ENCODE measurements at regions not wholly inside any gene's neighbourhood (a gene's known extent, or its start where the extent isn't known, plus 50 kb on each side); places are given as distances from the start of the nearest gene placed in this dataset.

DNA sequence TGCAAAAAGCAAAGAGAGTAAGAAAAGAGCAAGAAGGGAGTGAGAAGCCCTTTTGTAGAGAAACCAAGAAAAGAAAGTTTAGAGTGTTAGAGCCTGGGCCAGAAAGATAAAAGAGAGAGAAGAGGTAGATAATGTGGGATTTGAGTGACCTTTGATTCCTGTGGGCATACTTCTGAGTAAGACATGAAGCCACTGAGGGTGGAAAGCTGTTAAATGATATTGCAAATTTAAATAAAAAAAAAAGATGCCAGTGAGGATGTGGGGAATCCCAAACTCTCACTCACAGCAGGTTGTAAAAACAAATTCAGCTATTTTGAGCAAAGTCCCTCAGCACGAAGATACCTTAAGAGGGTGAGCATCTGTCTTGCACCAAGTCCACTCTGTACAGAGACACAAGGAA, 59.4 kb upstream of the TOP3B start:
- H3K4me3 ChIP-seq (replicated peaks; ENCODE audit: insufficient read depth, low read length) = no peak overlapping the region
- no peak overlapping the region for H3K27ac ChIP-seq (replicated peaks)
- TF ChIP-seq GABPA (IDR thresholded peaks at IDR 0.05; ENCODE audit: low read depth) (no peak), SPI1 (IDR thresholded peaks at IDR 0.05; ENCODE audit: borderline replicate concordance, low read depth) (no peak), POLR2AphosphoS5 (IDR thresholded peaks at IDR 0.05; ENCODE audit: low read depth) (no peak)
- TF ChIP-seq, protein P1, sequence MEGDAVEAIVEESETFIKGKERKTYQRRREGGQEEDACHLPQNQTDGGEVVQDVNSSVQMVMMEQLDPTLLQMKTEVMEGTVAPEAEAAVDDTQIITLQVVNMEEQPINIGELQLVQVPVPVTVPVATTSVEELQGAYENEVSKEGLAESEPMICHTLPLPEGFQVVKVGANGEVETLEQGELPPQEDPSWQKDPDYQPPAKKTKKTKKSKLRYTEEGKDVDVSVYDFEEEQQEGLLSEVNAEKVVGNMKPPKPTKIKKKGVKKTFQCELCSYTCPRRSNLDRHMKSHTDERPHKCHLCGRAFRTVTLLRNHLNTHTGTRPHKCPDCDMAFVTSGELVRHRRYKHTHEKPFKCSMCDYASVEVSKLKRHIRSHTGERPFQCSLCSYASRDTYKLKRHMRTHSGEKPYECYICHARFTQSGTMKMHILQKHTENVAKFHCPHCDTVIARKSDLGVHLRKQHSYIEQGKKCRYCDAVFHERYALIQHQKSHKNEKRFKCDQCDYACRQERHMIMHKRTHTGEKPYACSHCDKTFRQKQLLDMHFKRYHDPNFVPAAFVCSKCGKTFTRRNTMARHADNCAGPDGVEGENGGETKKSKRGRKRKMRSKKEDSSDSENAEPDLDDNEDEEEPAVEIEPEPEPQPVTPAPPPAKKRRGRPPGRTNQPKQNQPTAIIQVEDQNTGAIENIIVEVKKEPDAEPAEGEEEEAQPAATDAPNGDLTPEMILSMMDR (IDR thresholded peaks at IDR 0.05; ENCODE audit: insufficient read depth, low read length) = no peak
- TF ChIP-seq, protein P2, sequence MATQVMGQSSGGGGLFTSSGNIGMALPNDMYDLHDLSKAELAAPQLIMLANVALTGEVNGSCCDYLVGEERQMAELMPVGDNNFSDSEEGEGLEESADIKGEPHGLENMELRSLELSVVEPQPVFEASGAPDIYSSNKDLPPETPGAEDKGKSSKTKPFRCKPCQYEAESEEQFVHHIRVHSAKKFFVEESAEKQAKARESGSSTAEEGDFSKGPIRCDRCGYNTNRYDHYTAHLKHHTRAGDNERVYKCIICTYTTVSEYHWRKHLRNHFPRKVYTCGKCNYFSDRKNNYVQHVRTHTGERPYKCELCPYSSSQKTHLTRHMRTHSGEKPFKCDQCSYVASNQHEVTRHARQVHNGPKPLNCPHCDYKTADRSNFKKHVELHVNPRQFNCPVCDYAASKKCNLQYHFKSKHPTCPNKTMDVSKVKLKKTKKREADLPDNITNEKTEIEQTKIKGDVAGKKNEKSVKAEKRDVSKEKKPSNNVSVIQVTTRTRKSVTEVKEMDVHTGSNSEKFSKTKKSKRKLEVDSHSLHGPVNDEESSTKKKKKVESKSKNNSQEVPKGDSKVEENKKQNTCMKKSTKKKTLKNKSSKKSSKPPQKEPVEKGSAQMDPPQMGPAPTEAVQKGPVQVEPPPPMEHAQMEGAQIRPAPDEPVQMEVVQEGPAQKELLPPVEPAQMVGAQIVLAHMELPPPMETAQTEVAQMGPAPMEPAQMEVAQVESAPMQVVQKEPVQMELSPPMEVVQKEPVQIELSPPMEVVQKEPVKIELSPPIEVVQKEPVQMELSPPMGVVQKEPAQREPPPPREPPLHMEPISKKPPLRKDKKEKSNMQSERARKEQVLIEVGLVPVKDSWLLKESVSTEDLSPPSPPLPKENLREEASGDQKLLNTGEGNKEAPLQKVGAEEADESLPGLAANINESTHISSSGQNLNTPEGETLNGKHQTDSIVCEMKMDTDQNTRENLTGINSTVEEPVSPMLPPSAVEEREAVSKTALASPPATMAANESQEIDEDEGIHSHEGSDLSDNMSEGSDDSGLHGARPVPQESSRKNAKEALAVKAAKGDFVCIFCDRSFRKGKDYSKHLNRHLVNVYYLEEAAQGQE (IDR thresholded peaks at IDR 0.05; ENCODE audit: insufficient replicate concordance, low read depth) = no peak
- H3K27me3 ChIP-seq (ENCODE audit: insufficient read depth, poor library complexity, severe bottlenecking) = no peaks in the 10 kb centered on the region
- no peak for DNase-seq (ENCODE audit: low read depth in 1 of 2, low spot score in 1 of 2)

DNA sequence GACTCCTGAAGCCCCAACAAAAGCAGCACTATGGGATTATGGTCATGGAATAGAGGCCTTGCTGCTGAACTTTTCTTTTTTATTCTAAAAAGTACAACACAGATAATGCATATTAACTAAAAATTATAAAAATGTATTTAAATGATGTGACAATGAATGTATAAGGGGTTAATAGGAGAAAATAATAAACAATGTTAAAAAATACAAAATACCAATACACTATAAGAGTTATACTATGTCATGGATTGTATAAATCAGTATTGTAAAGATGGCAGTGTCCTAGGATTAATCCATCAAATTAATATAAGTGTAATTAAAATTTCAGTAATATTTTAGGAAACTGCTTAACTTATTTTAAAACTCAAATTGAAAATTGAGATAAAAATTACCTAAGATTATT, 58.3 kb upstream of the TOP3B start:
- no peak overlapping the region for H3K27ac ChIP-seq (replicated peaks)
- no peak for TF ChIP-seq POLR2AphosphoS5 (IDR thresholded peaks at IDR 0.05; ENCODE audit: low read depth)
- TF ChIP-seq SPI1 (IDR thresholded peaks at IDR 0.05; ENCODE audit: borderline replicate concordance, low read depth) = no peak
- TF ChIP-seq, protein P2 (IDR thresholded peaks at IDR 0.05; ENCODE audit: insufficient replicate concordance, low read depth) = no peak
- TF ChIP-seq, protein P1 (IDR thresholded peaks at IDR 0.05; ENCODE audit: insufficient read depth, low read length) = no peak
- no peak for TF ChIP-seq GABPA (IDR thresholded peaks at IDR 0.05; ENCODE audit: low read depth)
- H3K27me3 ChIP-seq (ENCODE audit: insufficient read depth, poor library complexity, severe bottlenecking) = no peaks in the 10 kb centered on the region
- H3K4me3 ChIP-seq (replicated peaks; ENCODE audit: insufficient read depth, low read length) = no peak overlapping the region
- DNase-seq (ENCODE audit: low read depth in 1 of 2, low spot score in 1 of 2) = no peak

DNA sequence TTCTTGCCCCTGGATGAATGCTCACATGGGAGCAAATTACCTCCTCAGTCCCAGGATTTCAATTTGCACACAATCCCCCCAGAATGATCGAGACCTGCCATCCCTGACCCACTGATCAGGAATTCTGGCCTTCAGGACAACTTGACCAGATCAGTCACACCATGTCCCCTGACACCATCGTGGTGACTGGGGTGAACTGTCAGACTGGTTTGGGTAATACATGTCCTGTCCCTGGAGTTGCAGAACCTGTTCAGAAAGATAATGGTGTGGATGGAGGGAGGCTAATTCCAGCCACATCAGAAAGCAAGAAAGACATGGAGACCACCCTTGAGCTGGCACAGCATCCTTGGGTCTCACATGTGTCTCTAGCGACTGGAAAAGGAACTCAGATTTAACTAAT, 57.9 kb upstream of the TOP3B start:
- Histone ChIP-seq H3K27me3 (ENCODE audit: insufficient read depth, poor library complexity, severe bottlenecking) (no peaks in the 10 kb centered on the region), H3K27ac (replicated peaks) (no peak overlapping the region), H3K4me3 (replicated peaks; ENCODE audit: insufficient read depth, low read length) (no peak overlapping the region)
- DNase-seq (ENCODE audit: low read depth in 1 of 2, low spot score in 1 of 2) = no peak
- TF ChIP-seq, protein P1 (IDR thresholded peaks at IDR 0.05; ENCODE audit: insufficient read depth, low read length) = no peak
- TF ChIP-seq POLR2AphosphoS5 (IDR thresholded peaks at IDR 0.05; ENCODE audit: low read depth) = no peak
- TF ChIP-seq, protein P2 (IDR thresholded peaks at IDR 0.05; ENCODE audit: insufficient replicate concordance, low read depth) = no peak
- no peak for TF ChIP-seq GABPA (IDR thresholded peaks at IDR 0.05; ENCODE audit: low read depth)
- no peak for TF ChIP-seq SPI1 (IDR thresholded peaks at IDR 0.05; ENCODE audit: borderline replicate concordance, low read depth)
